ENCODE measurements at regions not wholly inside any gene's neighbourhood (a gene's known extent, or its start where the extent isn't known, plus 50 kb on each side); places are given as distances from the start of the nearest gene placed in this dataset.

GRCh38 chr1:168963601-168964000 is 142.9 kb upstream of the ATP1B1 start:
- TF ChIP-seq CTCF (IDR thresholded peaks at IDR 0.05; ENCODE audit: low read depth, low read length) (no peak), POLR2A (IDR thresholded peaks at IDR 0.05; ENCODE audit: extremely low read depth, insufficient read length) (no peak)

Data from NB4 (cell line).